GM18499 (cell line): ENCODE measurements at regions not wholly inside any gene's neighbourhood (a gene's known extent, or its start where the extent isn't known, plus 50 kb on each side); places are given as distances from the start of the nearest gene placed in this dataset.
"Not testable (repeated sequence)": the region's sequence is repeated elsewhere in the genome, so short reads cannot be mapped to it uniquely, and the experiment has no call there.

Source experiments
- ATAC-seq: cut with Tn5 transposase; IDR thresholded peaks from one replicate; pipeline ENCODE4 v1.9.1; 2021; ENCODE audit warnings: moderate number of reproducible peaks; ENCODE audit not compliant: insufficient read depth, unreplicated experiment

DNA sequence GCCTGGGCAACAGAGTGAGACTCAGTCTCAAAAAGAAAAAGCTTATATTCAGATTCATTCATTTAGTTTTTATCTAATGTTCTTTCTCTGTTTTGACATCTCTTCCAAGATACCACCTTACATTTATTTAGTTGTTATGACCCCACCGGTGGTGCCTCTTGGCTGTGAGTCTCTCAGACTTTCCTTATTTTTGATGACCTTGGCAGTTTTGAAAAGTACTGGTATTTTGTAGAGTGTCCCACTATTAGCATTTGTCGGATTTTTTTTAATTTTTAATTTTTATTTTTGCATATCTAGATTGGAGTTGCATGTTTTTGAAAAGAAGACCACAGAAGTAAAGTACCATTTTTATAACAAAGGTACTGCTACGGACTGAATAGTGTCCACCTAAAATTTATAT lies 351.7 kb upstream of the KYNU start:
- no peak for ATAC-seq

DNA sequence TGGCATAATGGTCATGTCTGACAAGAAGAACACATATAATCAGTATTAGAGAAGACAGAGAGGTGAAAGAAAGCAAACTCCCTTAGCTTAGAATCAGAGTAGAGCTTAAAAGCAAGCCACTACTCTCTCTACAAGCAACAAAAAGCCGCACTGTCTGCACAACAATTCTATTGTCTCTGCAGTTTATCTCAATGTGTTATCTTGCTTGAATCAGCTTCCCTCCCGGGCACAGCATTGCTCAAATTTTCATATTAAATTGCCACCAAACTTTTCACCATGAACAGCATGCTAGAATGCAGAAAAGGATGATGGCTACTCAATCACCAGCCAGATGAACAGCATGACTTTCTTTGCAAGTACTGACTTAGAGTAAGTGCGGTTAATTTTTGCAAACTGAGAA lies 356.0 kb upstream of the KYNU start:
- ATAC-seq = no peak

DNA sequence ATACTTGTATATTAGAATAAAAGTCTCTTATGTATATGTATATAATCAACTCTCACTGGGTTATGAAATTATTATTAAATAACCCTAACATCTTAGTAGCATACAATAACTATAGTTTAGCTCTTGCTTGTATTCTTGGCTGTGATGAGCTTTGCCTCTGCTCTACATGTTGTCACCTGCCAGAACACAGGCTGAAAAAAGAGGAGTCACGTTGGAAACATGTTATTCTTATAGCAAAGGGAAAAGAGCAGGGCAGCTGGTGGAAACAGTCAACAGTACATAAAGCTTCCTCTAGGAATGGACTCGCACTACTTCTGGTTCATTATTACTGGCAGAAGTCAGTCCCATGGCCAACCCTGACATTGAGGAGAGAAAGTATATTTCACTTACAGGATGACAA lies 362.0 kb upstream of the KYNU start:
- ATAC-seq = no peak

DNA sequence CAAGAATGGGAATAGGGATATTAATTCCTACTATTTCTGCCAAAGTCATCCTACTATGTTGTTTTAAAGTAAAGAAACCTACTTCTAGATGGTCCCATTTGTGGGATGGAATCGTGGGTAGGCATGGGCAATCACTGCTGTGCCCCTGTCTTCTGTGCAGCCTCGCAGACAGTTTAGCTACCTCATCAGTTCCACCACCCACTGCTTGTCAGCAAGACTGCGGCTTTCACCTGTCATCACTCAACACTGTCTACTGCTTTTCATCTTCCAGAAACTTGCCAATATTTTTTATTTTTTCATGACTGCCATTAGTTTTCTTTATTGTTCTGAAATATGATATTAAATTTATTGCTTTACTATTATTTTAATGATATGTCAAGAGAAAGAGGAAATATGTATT lies 368.1 kb upstream of the KYNU start:
- ATAC-seq = no peak

DNA sequence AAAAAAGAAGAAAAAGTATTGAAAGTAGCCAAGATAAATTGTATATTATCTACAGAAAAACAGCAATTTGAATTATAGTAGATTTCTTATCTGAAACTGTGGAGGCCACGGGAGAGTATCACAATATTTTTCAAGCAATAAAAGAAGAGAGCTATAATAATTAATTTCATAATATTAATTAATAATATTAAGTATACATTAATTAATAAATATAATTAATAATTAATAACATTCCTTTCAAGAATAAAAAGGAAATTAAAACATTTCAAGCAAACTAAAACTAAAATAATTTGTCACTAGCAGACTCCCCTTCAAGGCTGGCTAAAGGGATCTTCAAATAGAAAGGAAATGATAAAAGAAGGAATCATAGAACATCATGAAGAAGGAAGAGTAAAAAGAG lies 372.7 kb upstream of the KYNU start:
- ATAC-seq = no peak

DNA sequence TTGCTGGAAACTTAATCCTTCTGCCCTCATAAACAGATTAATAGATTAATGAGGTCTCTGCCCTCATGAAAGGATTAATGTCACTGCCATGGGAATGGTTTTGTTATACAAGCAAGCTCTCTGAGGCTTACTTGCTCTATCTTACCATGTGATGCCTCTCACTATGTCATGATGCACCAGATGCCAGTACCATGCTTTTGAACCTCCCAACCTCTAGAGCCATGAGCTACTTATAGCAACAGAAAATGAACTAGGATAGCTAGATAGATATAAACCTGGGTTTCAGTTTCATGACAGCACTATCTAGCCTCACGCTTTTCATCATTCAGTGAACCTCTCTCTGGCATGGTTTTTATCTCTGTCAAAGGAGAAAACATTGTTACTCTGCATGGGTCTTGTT lies 371.6 kb upstream of the LRP1B start:
- no peak for ATAC-seq

DNA sequence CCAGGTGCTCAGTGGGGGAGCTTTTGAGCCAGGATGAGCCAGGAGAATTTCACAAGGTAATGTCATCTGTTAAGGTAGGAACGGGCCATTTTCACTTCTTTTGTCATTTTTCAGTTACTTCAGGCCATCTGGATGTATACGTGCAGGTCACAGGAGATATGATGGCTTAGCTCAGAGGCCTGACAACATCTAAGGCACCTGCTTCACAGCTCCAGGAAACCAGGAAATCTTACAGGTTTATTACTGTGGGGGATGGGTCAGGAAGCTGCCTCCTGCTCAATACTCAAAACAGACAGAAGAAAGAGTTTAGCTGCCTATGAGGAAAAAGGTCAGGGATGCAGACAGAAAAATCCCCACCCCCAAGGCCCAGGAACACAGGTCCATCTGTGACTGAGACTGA lies 364.3 kb upstream of the LRP1B start:
- no peak for ATAC-seq

DNA sequence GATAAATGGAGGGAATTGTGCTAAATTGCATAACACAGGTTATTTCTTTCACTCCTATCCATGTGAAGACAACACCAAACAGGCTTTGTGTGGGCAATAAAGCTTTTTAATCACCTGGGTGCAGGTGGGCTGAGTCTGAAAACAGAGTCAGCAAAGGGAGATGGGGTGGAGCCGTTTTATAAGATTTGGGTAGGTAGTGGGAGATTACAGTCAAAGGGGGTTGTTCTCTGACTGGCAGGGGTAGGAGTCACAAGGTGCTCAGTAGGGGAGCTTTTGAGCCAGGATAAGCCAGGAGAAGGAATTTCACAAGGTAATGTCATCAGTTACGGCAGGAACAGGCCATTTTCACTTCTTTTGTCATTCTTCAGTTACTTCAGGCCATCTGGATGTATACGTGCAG lies 358.8 kb upstream of the LRP1B start:
- ATAC-seq = not testable (repeated sequence)

DNA sequence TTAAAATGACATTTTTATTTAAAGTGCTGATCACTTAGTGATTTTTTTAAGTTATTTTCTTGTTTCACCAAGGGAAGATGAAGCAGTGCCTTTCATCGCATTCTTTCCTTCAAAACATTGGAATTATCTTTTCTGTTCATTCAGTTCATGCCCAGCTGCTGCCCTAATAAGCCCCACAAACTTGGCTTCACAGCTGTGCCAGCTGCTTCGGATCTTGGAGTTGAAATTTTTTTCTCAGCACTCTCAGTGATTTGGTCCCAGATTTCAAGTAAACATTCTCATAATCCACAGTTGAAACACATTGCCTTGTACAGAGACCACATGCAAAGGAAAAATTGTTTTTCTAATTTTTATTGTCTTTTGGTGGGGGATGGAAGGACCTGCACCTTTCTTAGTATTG lies 353.3 kb upstream of the LRP1B start:
- no peak for ATAC-seq

DNA sequence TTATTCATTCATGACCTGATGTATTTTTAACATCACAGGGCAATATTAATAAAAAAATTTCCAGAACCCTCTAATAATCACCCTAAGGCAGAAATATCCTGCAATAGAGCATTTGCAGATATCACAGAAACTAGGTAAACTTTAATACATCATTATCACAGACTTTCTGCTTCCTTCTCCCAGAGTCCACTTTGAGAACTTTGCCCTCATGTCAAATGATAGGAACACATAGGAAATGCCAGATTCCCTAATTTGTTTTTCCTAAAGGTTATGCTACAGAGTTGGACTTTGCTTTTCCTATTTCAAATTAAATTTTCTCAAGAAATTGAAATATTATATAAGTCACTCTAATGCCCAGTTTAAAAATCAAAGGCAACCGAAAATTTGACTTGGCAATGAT lies 352.8 kb upstream of the LRP1B start:
- no peak for ATAC-seq

DNA sequence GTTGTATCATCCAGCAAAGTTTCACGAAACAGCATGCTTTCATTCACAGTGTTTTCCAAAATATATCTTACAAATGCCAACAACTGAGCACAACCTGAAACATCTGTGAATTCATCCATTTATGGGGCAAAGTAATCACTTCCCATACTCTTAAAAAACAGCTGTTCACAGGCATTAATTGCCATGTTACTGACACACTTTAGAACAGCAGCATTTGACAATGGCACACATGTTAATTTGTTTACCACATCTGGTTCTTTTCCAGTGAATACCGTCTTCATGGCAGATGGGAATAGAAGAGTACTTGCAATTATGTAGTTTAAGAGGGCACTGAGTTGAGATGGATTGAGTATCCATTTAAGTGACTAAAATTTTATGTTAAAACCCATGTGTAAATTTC lies 347.4 kb upstream of the LRP1B start:
- ATAC-seq = no peak

DNA sequence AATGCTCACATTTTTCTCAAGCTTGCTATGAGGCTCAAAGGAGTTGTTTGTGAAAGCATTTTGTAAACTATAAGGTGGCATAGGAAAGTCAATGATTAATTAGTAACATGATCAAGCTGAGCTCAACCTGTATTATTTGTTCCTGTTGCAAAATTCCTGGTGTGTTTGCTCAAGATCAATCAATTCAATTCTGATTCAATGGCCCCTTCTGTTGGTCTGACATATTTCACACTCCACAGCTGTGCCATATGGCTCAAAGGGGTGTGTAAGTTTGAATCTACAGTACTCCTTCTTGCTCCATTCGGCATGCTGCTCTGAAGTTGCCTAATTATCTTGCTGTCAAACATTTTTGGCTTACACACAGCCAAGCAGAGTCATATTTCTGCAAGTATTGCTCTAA lies 341.6 kb upstream of the LRP1B start:
- ATAC-seq = no peak

DNA sequence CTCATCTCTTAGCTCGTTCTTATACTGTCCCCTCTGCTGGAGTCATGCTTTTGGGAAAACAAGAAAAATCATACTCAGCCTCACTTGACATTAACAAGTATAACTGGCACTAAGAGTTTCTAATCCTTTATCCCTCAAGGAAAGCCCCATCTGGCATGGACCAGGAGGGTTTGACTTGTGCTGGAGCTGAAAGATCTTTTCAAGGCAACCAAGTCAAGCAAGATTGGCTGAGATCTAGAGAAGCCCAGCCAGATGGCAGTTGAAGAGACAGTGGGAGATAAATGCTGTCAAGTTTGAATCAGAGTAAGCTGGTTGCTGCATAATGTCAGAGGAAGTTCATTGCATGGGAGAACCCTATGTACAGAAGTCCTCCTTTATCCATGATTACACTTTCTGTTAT lies 336.5 kb upstream of the LRP1B start:
- no peak for ATAC-seq

DNA sequence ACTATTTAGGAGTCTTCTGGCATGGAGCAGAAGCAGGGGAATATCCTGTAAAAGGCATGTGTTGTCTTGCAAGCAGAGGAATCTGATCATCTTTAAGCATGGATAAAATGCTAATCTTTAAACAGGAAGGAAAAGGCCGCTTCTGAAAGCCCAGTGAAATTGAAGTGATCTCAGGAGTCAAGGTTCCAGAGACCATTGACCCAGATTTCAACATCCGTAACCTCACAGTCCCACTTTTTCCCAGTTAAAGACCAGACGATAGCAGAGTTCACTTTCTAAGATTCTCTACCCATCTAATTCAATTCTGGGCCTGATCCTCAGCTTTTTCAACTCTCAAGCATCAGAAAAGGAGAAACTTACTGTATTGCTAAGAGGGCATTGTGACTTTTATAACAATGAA lies 332.2 kb upstream of the LRP1B start:
- ATAC-seq = no peak

DNA sequence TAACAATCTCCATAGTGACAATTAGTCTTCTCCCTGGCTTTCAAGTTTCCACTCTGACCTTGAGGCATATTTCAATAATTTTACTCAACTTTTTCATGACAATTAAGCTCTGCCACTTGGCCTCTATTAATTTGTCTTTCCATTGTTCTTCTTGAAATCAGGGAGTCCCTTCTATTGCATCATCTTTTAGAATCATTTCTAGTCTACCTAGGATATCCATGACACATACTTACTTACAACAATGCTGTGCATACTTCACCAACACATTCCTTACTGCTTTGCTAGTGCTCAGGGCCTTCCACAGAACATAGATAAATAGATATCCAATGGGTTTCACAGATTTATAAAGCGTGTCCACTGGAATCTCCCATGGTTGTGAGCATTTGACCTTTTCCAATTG lies 331.5 kb upstream of the LRP1B start:
- no peak for ATAC-seq

DNA sequence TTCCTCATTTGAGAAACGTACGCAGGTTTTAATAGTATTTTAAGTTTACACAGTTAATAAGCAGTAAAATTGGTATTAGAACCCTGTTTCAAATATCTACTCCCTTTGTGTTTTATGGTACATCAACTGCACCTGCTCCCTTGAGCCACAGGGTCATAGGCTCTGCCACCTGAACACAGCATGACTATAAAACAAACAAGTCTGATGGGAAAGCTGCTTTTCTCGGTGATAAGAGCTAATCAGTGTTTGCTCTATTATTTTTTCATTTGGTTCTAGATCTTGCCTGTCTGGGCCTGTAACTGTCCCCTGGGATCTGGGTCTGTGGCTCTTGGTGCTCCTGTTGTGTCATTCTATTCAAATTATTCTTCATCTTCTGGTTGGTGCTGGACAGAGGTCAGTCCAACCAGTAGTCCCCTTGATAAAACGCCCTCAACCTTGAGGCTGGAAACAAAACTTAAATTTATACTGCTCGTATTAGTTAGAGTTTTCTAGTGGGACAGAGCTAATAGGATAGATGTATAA lies 314.8 kb upstream of the LRP1B start:
- no peak for ATAC-seq

DNA sequence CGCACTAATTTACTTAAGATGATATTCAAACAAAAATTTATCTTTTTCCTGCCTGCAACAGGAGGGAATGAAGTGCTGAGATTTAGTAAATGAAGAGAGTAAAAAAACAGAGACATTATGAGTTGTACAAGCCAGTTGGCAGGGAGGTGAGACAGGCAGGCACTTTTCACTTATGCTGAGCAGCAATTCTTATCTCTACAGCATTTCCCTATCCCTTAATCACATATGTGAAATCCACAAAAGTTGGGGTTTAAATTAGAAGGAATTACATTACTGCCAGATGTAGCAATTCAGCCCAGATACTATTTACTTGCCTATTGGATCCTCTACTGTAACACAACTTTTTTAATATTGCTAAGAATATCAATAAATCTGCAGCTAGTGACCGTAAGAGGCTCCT lies 314.2 kb upstream of the LRP1B start:
- no peak for ATAC-seq

DNA sequence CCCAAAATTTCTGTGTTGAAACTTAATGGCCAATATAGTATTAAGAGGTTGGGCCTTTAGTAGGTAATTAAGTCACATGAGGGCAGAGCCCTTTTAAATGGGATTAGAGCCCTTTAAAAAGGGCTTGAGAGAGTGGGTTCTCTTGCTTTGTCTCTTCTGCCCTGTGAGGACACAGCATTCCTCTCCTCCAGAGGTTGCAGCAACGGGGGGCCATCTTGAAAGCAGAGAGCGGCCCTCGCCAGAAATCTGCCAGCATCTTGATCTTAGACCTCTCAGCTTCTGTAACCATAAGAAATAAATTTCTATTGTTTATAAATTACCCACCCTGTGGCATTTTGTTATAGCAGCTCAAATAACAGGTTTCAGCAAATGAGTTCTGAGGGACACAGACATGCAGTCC lies 305.0 kb upstream of the LRP1B start:
- no peak for ATAC-seq

DNA sequence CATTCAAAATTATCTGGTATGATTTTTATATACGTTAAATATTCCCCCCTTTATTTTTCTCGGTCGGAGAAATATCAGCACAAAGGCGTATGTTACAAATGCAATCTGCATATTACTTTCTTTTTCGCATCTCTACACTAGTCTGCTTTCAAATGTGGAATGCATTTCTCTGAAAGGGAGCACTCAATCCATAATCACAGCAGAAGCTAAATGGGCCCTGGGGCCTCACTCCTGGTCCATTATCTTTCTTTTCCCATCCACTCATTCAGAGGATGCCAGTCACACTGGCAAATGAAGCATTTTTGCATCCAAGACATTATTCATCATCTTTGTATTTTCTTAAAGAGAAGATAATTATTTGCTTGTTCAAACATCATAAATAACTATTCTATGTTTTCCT lies 295.2 kb upstream of the LRP1B start:
- ATAC-seq = no peak

DNA sequence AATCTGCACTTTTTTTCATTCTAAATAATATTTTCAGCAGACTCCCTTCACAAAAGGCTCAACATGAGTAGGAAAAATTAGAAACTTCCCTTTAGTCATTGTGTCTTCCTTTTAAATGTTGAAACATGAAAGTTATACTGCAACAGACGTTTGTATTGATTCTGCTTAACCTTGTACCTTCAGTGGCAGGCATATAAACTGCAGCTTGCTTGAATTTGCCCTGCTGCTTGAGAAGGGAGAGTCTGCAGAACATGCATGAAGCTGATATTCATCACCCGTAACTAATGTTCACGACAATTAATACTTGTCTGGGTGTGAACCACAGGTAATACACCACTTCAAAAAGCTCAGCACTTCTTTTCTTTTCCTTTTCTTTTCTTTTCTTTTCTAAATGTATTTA lies 294.7 kb upstream of the LRP1B start:
- ATAC-seq = no peak

DNA sequence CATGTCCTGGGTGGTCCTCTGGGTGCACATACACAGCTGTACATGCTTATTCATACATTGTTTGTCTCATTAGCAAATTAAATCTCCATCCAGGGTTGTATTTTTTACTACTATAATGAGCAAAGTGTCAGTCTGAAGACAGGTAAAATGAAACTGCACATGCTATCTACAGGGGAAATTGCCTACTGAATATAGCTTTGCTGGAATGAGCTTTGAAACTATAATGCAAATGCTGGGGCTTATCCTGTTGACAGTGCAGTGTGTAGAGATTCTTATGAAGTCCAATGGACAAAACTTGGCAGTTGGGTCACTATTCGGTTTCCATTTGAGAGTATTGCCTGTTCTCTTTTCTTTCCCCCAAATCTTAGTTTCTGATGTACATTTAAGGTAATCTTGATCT lies 292.8 kb upstream of the LRP1B start:
- ATAC-seq = no peak

DNA sequence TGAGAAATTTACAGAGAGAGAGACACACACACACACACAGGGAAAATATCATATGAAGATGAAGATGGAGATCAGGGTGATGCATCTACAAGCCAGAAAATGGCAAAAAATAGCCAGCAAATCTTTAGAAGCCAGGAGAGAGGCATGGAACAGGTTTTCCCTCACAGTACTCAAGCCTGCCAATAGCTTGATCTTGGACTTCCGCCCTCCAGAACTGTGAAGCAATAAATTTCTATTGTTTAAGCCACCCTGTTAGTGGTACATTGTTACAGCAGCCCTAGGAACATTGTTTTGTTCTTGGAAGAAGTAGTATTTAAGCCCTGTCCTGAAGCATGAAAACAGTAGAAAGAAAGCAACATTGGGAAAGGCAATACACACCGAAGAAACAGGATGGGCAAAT lies 292.0 kb upstream of the LRP1B start:
- no peak for ATAC-seq

DNA sequence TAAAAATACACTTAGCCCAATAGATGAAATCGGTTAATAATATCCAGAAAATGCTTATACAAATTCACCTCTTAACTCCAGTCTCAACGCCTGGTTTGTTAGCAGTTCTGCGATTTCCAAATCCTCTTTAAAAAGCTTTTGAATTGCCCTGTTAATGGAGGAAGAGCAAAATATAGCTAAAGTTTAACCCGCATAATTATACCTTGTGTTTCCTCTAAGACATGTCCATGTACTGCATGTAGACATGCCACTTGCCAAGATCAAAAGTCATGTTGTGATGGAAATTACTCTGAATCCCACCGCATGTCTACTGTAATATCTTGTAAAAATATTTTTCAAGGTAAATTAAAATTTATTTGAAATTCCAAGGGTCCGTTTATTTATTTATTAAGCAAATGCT lies 291.2 kb upstream of the LRP1B start:
- ATAC-seq = no peak
